ENCODE measurements at regions not wholly inside any gene's neighbourhood (a gene's known extent, or its start where the extent isn't known, plus 50 kb on each side); places are given as distances from the start of the nearest gene placed in this dataset.

- TF ChIP-seq CTCF (IDR thresholded peaks at IDR 0.05 in 2 of 3, conservative IDR thresholded peaks at IDR 0.05 in 1 of 3; ENCODE audit: control insufficient read depth in 2 of 3, extremely low read depth in 1 of 3, insufficient read depth in 1 of 3, low read depth in 3 of 3, low read length in 3 of 3) = no peak
- TF ChIP-seq RB1 (IDR thresholded peaks at IDR 0.05; ENCODE audit: borderline replicate concordance) = no peak
- TF ChIP-seq BCL3 (IDR thresholded peaks at IDR 0.05; ENCODE audit: borderline replicate concordance, insufficient read depth, low read depth, low read length, poor library complexity, severe bottlenecking) = no peak
- no peak for TF ChIP-seq NFIC (IDR thresholded peaks at IDR 0.05; ENCODE audit: low read depth, low read length)
- no peak for TF ChIP-seq NR2C1 (IDR thresholded peaks at IDR 0.05)
- TF ChIP-seq NR2F1 (conservative IDR thresholded peaks at IDR 0.05) = no peak
- TF ChIP-seq POLR2AphosphoS5 (IDR thresholded peaks at IDR 0.05; ENCODE audit: low read length) = no peak
- TF ChIP-seq IKZF2 (IDR thresholded peaks at IDR 0.05) = no peak
- no peak for TF ChIP-seq REST (IDR thresholded peaks at IDR 0.05; ENCODE audit: low read depth, low read length)
Measured at GRCh38 chr4:71255976-71256375, 82.8 kb upstream of the SLC4A4 start.
